K562 (cell line): ENCODE measurements at regions not wholly inside any gene's neighbourhood (a gene's known extent, or its start where the extent isn't known, plus 50 kb on each side); places are given as distances from the start of the nearest gene placed in this dataset.
"Not testable (repeated sequence)": the region's sequence is repeated elsewhere in the genome, so short reads cannot be mapped to it uniquely, and the experiment has no call there.

Experiments
- ATAC-seq: fragments of 200-7000 bp; cut with Tn5 transposase; 3 replicates; pipeline ENCODE4 v1.9.1; 2020; ENCODE audit warnings: moderate library complexity
- BruUV-seq: library from RNA; stranded (reverse); fragments of 400-500 nt; replicated peaks from 2 replicates; lab custom pipeline; 2021; lab: Mats Ljungman, UMichigan
- CTCF ChIA-PET: fragments of 300-600 bp; formaldehyde crosslinking; extraction: SDS; loops from one replicate; lab custom pipeline; 2021; ENCODE audit warnings: low intra/inter-chr PET ratio; lab: Yijun Ruan, JAX
- POLR2A ChIA-PET: fragments of 300-600, 350-650 bp; sonication (Branson Sonifier 250); formaldehyde crosslinking; extraction: SDS; loops from one replicate; lab custom pipeline; 2021; ENCODE audit warnings: antibody characterized with exemption, inconsistent platforms; lab: Yijun Ruan, JAX
- DNase-seq, 4 experiments: peaks; one replicate each; pipeline versions ENCODE4 v3.0.0 to v3.0.0-alpha.2; 2011 to 2018; ENCODE audit warnings: low spot score in 3 of 4, mixed read lengths in 3 of 4; ENCODE audit errors: extremely low read depth in 1 of 4
- FAIRE-seq: peaks from 2 replicates; lab custom pipeline; 2011; peaks lifted over from hg19 to GRCh38; lab: Jason Lieb, UNC
- H2AFZ ChIP-seq: 2 replicates; pipeline ENCODE4 v1.6.0; 2011; ENCODE audit warnings: low read depth, low read length, control low read depth, inconsistent platforms
- H3K27ac ChIP-seq: fragments of 200-600 bp; 3 replicates; pipeline ENCODE4 v1.8.0; 2011; ENCODE audit warnings: low read depth, mild to moderate bottlenecking, control low read depth, inconsistent platforms, low read length, moderate library complexity, mixed read lengths; ENCODE audit errors: extremely low read depth
- H3K27me3 ChIP-seq, 2 experiments: fragments of 300-600 bp in 1 of 2; 2 replicates in 1 of 2; 3 replicates in 1 of 2; pipeline versions ENCODE4 v1.6.0 to v1.8.0; 2011; ENCODE audit warnings: inconsistent platforms in 2 of 2, low read length in 2 of 2, mild to moderate bottlenecking in 1 of 2, mixed read lengths in 1 of 2, moderate library complexity in 1 of 2; ENCODE audit not compliant: control insufficient read depth in 2 of 2, insufficient read depth in 2 of 2
- H3K36me3 ChIP-seq: fragments of 300-600 bp; 3 replicates; pipeline ENCODE4 v1.8.0; 2011; ENCODE audit warnings: mild to moderate bottlenecking, low read length, inconsistent platforms; ENCODE audit not compliant: control insufficient read depth, insufficient read depth
- H3K4me1 ChIP-seq, 2 experiments: fragments of 200-600 bp in 1 of 2; replicated peaks in 1 of 2; 2 replicates in 1 of 2; 3 replicates in 1 of 2; pipeline versions ENCODE4 v1.5.1 to v1.8.0; 2011; ENCODE audit warnings: inconsistent platforms in 2 of 2, low read length in 2 of 2, mild to moderate bottlenecking in 1 of 2, mixed read lengths in 1 of 2, moderate library complexity in 1 of 2; ENCODE audit not compliant: control insufficient read depth in 2 of 2, insufficient read depth in 2 of 2
- H3K4me2 ChIP-seq: 2 replicates; pipeline ENCODE4 v1.6.1; 2011; ENCODE audit warnings: low read length, control low read depth, inconsistent platforms, mixed read lengths; ENCODE audit not compliant: insufficient read depth
- H3K4me3 ChIP-seq: fragments of 200-600 bp; sonication (generic), shearing (Covaris generic); 2 replicates; pipeline ENCODE4 v1.5.1; 2016; ENCODE audit warnings: control low read depth, inconsistent platforms
- H3K79me2 ChIP-seq: fragments of 200-600 bp; 3 replicates; pipeline ENCODE4 v1.8.0; 2011; ENCODE audit warnings: low read length, inconsistent platforms; ENCODE audit not compliant: control insufficient read depth, insufficient read depth
- H3K9ac ChIP-seq, 2 experiments: 2 replicates each; pipeline versions ENCODE4 v1.6.0 to v1.6.1; 2011; ENCODE audit warnings: low read depth in 2 of 2, low read length in 2 of 2, control low read depth in 1 of 2, inconsistent platforms in 1 of 2, mild to moderate bottlenecking in 1 of 2, mixed read lengths in 1 of 2; ENCODE audit not compliant: insufficient read depth in 1 of 2
- H3K9me1 ChIP-seq: one replicate; pipeline ENCODE4 v1.6.0; 2011; ENCODE audit warnings: inconsistent platforms, mild to moderate bottlenecking, low read length, moderate library complexity; ENCODE audit not compliant: control insufficient read depth, insufficient read depth
- H3K9me3 ChIP-seq: replicated peaks from 2 replicates; pipeline ENCODE4 v1.5.1; 2011; ENCODE audit warnings: low read depth, low read length, inconsistent platforms; ENCODE audit not compliant: control insufficient read depth, insufficient read depth
- H4K20me1 ChIP-seq: replicated peaks from 2 replicates; pipeline ENCODE4 v1.6.1; 2011; ENCODE audit warnings: low read length, inconsistent platforms, mixed read lengths; ENCODE audit not compliant: control insufficient read depth, insufficient read depth
- C11orf30 ChIP-seq: fragments of 450-650 bp; IDR thresholded peaks from 2 replicates; pipeline ENCODE4 v1.6.1; 2016; ENCODE audit warnings: low read depth, mild to moderate bottlenecking
- KHSRP ChIP-seq: fragments of 450-650 bp; IDR thresholded peaks from 2 replicates; pipeline ENCODE4 v1.6.1; 2017
- MAFG ChIP-seq: fragments of 450-650 bp; conservative IDR thresholded peaks from 2 replicates; pipeline ENCODE4 v1.6.1; 2016; ENCODE audit warnings: missing genetic modification characterization, missing compliant biosample characterization
- MAFK ChIP-seq: IDR thresholded peaks from 2 replicates; pipeline ENCODE4 v1.6.1; 2011; ENCODE audit warnings: low read length, improper control_type of control experiment
- XRCC4 ChIP-seq: IDR thresholded peaks from one replicate; pipeline ENCODE4 v1.6.1; 2011; ENCODE audit not compliant: insufficient read depth, insufficient read length; ENCODE audit errors: extremely low read depth
- ZNF24 ChIP-seq: fragments of 450-650 bp; IDR thresholded peaks from 2 replicates; pipeline ENCODE4 v1.6.1; 2016
- ZNF282 ChIP-seq: sonication (generic); formaldehyde crosslinking; IDR thresholded peaks from 2 replicates; pipeline ENCODE4 v1.8.1; 2023; ENCODE audit warnings: missing genetic modification reagents
- ZNF316 ChIP-seq: fragments of 450-650 bp; IDR thresholded peaks from 2 replicates; pipeline ENCODE4 v1.6.1; 2016
- WGBS: fragments of 100-300 bp; shearing (Covaris generic); methylation state at CpG from one replicate; pipeline ENCODE4 v1.1.6; 2016; ENCODE audit warnings: low coverage, mixed read lengths; ENCODE audit not compliant: insufficient coverage; ENCODE audit errors: missing lambda C conversion rate; 5-methylcytosine and 5-hydroxymethylcytosine counted together
- in situ Hi-C: fragments of 300-500 bp; cut with MboI; formaldehyde crosslinking; loops from 4 replicates; pipeline ENCODE4 v1.15.0; 2018; ENCODE audit warnings: inconsistent platforms, mixed read lengths
- intact Hi-C: fragments of 100-400 bp; cut with micrococcal nuclease; formaldehyde crosslinking; loops from 2 replicates; pipeline ENCODE4 v1.14.2; 2022

DNA sequence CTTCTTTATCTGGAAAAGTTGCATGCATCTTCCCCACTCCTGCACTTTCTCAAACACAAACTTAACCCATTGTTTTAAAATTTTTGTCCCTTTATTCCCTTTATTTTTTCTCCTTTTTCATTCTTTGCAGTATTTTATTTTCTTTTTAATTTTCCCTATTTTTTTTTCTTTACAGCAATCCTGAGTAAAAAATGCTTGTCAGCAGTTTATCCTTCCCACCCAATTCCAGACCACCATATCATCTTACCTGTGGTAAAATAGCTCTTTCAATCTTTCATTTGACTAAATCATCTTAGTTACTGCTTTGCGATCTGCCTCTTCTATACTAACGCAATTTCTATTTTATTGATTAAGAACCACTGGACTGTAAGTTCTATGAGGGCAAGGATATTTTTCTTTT, 450.5 kb downstream of the KLHL4 start:
- Histone ChIP-seq H3K4me3 (no peak overlapping the region), H3K9ac (no peak overlapping the region), H4K20me1 (no peaks in the 10 kb centered on the region), H3K4me1 (no peaks in the 10 kb centered on the region), H3K27ac (no peak overlapping the region), H3K27me3 (no peaks in the 10 kb centered on the region), H3K79me2 (no peaks in the 10 kb centered on the region), H3K4me2 (no peak overlapping the region), H2AFZ (no peak overlapping the region), H3K36me3 (no peaks in the 10 kb centered on the region), H3K9me3 (no peaks in the 10 kb centered on the region), H3K9me1 (no peaks in the 10 kb centered on the region)
- in situ Hi-C loops (no loop called here), intact Hi-C loops (no loop called here)
- no peak for ATAC-seq
- BruUV-seq: no TSS peak
- ChIA-PET CTCF (no interaction called here), POLR2A (no interaction called here)
- no peak for FAIRE-seq
- 0% methylated on average over 2 of the region's 2 CpGs for WGBS
- DNase-seq: no peak
- TF ChIP-seq ZNF316 (peak; percentile 62), KHSRP (no peak), C11orf30 (peak; percentile 31; the same call in 1 of the 2 replicates), MAFK (peak; percentile 33; the same call in 1 of the 2 replicates), ZNF24 (no peak), ZNF282 (CRISPR knock-in tag) (no peak), XRCC4 (no peak), MAFG (0 out of 2 replicates have a peak, but pooled peaks have one; percentile 33)

DNA sequence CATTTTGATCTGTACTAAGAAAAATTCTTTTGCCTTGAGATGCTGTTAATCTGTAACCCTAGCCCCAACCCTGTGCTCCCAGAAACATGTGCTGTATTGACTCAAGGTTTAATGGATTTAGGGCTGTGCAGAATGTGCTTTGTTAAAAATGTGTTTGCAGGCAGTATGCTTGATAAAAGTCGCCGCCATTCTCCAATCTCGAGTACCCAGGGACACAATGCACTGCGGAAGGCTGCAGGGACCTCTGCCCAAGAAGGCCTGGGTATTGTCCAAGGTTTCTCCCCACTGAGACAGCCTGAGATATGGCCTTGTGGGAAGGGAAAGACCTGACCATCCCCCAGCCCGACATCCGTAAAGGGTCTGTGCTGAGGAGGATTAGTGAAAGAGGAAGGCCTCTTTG, 454.5 kb downstream of the KLHL4 start:
- H3K27ac ChIP-seq, POLR2A ChIA-PET, intact Hi-C loops, DNase-seq, CTCF ChIA-PET, H3K9me1 ChIP-seq, H2AFZ ChIP-seq, in situ Hi-C loops, H3K36me3 ChIP-seq, H3K4me2 ChIP-seq, FAIRE-seq, H3K9me3 ChIP-seq, H3K79me2 ChIP-seq, ATAC-seq, BruUV-seq, H3K4me3 ChIP-seq, H3K4me1 ChIP-seq, H3K9ac ChIP-seq, H4K20me1 ChIP-seq, H3K27me3 ChIP-seq: not testable (repeated sequence)
- 0% methylated on average over 3 of the region's 6 CpGs for WGBS
